CD14-positive monocyte (primary cell): ENCODE measurements at regions not wholly inside any gene's neighbourhood (a gene's known extent, or its start where the extent isn't known, plus 50 kb on each side); places are given as distances from the start of the nearest gene placed in this dataset.
A peak's percentile ranks its signal among the peaks of the same experiment; 100 is the strongest.

ENCODE experiments used
- DNase-seq, 3 donors: peaks; one replicate each; pipeline ENCODE4 v3.0.0-alpha.2; 2011 to 2022
- H2AFZ ChIP-seq: 2 replicates; pipeline ENCODE4 v1.6.0; 2012; ENCODE audit warnings: mild to moderate bottlenecking, low read depth, low read length, inconsistent platforms; ENCODE audit not compliant: insufficient read depth, poor library complexity, severe bottlenecking
- H3K27ac ChIP-seq, 2 donors: 1 replicate in 1 of 2; 2 replicates in 1 of 2; pipeline ENCODE4 v1.5.1; 2012 to 2013; ENCODE audit warnings: low read length in 2 of 2, control low read depth in 1 of 2, inconsistent platforms in 1 of 2, low read depth in 1 of 2, mild to moderate bottlenecking in 1 of 2
- H3K27me3 ChIP-seq, 2 donors: one replicate each; pipeline versions ENCODE4 v1.6.0 to v1.6.1; 2011 to 2013; ENCODE audit warnings: low read length in 2 of 2; ENCODE audit not compliant: control insufficient read depth in 2 of 2, insufficient read depth in 2 of 2
- H3K36me3 ChIP-seq, 2 donors: replicated peaks in 1 of 2; 1 replicate in 1 of 2; 2 replicates in 1 of 2; pipeline versions ENCODE4 v1.5.1 to v1.6.1; 2012 to 2013; ENCODE audit warnings: low read length in 2 of 2, control low read depth in 1 of 2, inconsistent platforms in 1 of 2, mild to moderate bottlenecking in 1 of 2; ENCODE audit not compliant: insufficient read depth in 2 of 2, control insufficient read depth in 1 of 2
- H3K4me1 ChIP-seq, 2 donors: 1 replicate in 1 of 2; 2 replicates in 1 of 2; pipeline versions ENCODE4 v1.5.1 to v1.6.1; 2012 to 2013; ENCODE audit warnings: low read length in 2 of 2, control low read depth in 1 of 2, inconsistent platforms in 1 of 2, mild to moderate bottlenecking in 1 of 2, moderate library complexity in 1 of 2; ENCODE audit not compliant: insufficient read depth in 2 of 2, control insufficient read depth in 1 of 2
- H3K4me2 ChIP-seq: replicated peaks from 2 replicates; pipeline ENCODE3; 2012; ENCODE audit warnings: low read length, moderate library complexity, mild to moderate bottlenecking; ENCODE audit not compliant: poor library complexity, severe bottlenecking; ENCODE audit errors: extremely low read depth
- H3K4me3 ChIP-seq, 3 experiments: fragments of 200-600 bp in 1 of 3; sonication (generic) in 1 of 3; replicated peaks in 1 of 3; 1 replicate in 2 of 3; 2 replicates in 1 of 3; pipeline ENCODE4 v1.5.1; 2011 to 2013; ENCODE audit warnings: low read length in 3 of 3, mild to moderate bottlenecking in 3 of 3, control low read depth in 2 of 3, low read depth in 2 of 3, inconsistent platforms in 1 of 3, moderate library complexity in 1 of 3
- H3K79me2 ChIP-seq: 2 replicates; pipeline ENCODE4 v1.6.0; 2012; ENCODE audit warnings: mild to moderate bottlenecking, control low read depth, inconsistent platforms, low read length, moderate library complexity; ENCODE audit not compliant: insufficient read depth
- H3K9ac ChIP-seq: 2 replicates; pipeline ENCODE4 v1.6.0; 2017; ENCODE audit warnings: low read length, mild to moderate bottlenecking; ENCODE audit not compliant: insufficient read depth, poor library complexity, severe bottlenecking
- H3K9me3 ChIP-seq, 2 donors: replicated peaks in 1 of 2; 1 replicate in 1 of 2; 2 replicates in 1 of 2; pipeline versions ENCODE4 v1.5.1 to v1.6.1; 2012 to 2013; ENCODE audit warnings: low read length in 2 of 2, control low read depth in 1 of 2; ENCODE audit not compliant: control insufficient read depth in 1 of 2, insufficient read depth in 1 of 2
- H4K20me1 ChIP-seq: 2 replicates; pipeline ENCODE4 v1.6.0; 2012; ENCODE audit warnings: mild to moderate bottlenecking, low read length, control low read depth, moderate library complexity; ENCODE audit not compliant: insufficient read depth
- H3K27ac Mint-ChIP-seq, 7 donors: one replicate each; pipeline ENCODE4 v1.8.0; 2020; ENCODE audit warnings: mild to moderate bottlenecking in 7 of 7, mixed read lengths in 7 of 7, moderate library complexity in 6 of 7, inconsistent platforms in 2 of 7
- H3K27me3 Mint-ChIP-seq, 3 donors: one replicate each; pipeline ENCODE4 v1.8.0; 2021 to 2022; ENCODE audit warnings: low read depth in 3 of 3, mild to moderate bottlenecking in 3 of 3, mixed read lengths in 3 of 3, moderate library complexity in 3 of 3, inconsistent platforms in 1 of 3
- H3K36me3 Mint-ChIP-seq, 2 donors: one replicate each; pipeline ENCODE4 v1.8.0; 2020; ENCODE audit warnings: mixed read lengths in 2 of 2, inconsistent platforms in 1 of 2, mild to moderate bottlenecking in 1 of 2
- H3K4me1 Mint-ChIP-seq: one replicate; pipeline ENCODE4 v1.8.0; 2020; ENCODE audit warnings: mild to moderate bottlenecking, mixed read lengths
- H3K4me3 Mint-ChIP-seq, 2 donors: one replicate each; pipeline ENCODE4 v1.8.0; 2020; ENCODE audit warnings: mild to moderate bottlenecking in 2 of 2, mixed read lengths in 2 of 2, moderate library complexity in 1 of 2
- H3K9me3 Mint-ChIP-seq, 7 donors: one replicate each; pipeline ENCODE4 v1.8.0; 2020 to 2022; ENCODE audit warnings: mixed read lengths in 7 of 7, mild to moderate bottlenecking in 6 of 7, moderate library complexity in 6 of 7, inconsistent platforms in 2 of 7
- WGBS: methylation state at CpG from one replicate; pipeline ENCODE4 v1.1.5; 2013; ENCODE audit warnings: missing lambda C conversion rate; ENCODE audit not compliant: insufficient coverage; 5-methylcytosine and 5-hydroxymethylcytosine counted together
- intact Hi-C, 2 donors: fragments of 100-400 bp; cut with micrococcal nuclease; formaldehyde crosslinking; loops; one replicate each; pipeline versions ENCODE4 v1.15.0 to v1.15.1; 2023
- TF ChIP-seq, protein P1 (sequence below): fragments of 200-600 bp; IDR thresholded peaks from one replicate; pipeline ENCODE4 v1.8.0; 2022; ENCODE audit warnings: antibody characterized with exemption, mild to moderate bottlenecking

DNA sequence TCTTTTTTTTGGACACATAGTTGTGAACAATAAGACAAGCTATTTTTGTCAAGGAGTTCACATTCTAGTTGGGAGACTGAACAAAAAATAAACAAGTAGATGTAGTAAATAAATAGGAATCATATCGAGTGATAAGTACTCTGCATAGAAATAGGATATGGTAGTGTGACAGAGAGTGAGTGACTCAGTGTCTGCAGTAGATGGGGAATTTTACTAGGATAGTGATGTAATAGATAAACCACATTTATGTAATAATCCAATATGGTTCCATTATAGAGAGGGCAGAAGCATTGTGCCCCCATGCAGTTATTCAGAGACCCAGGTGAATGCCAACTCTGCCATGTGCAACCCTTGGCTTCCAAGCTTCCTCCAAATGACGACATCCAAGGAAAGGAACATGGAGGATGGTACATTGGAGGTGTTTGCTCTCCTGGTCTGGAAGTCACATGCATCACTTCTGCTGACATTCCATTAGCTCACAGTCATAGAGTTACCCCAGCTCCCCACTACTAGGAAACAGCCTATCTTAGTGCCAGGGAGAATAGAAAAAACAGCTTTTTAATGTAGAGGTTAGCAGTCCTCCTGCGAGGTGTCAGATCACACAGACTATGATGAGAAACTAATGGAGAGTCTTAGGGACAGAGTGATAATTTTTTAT is 595.4 kb downstream of the NYAP2 start:
- Histone ChIP-seq H3K4me3 (no peak overlapping the region), H4K20me1 (no peaks in the 10 kb centered on the region), H3K79me2 (no peaks in the 10 kb centered on the region), H2AFZ (no peak overlapping the region), H3K4me1 (peaks cover 4 to 11% of the 10 kb centered on the region in 2 donors), H3K4me2 (no peak overlapping the region), H3K9me3 (no peaks in the 10 kb centered on the region), H3K27ac (no peak overlapping the region), H3K36me3 (no peaks in the 10 kb centered on the region), H3K27me3 (no peaks in the 10 kb centered on the region), H3K9ac (no peak overlapping the region)
- Mint-ChIP-seq H3K9me3 (peaks cover 0 to 10% (median 1%) of the 10 kb centered on the region in 7 donors), H3K27ac (peak overlapping the region in 1 of 7 donors; percentile 51), H3K36me3 (no peaks in the 10 kb centered on the region), H3K4me3 (no peak overlapping the region), H3K27me3 (peaks cover 0 to 8% (median 0%) of the 10 kb centered on the region in 3 donors), H3K4me1 (peaks cover 2% of the 10 kb centered on the region)
- DNase-seq: peak; percentile 21 to 67 (median 53)
- intact Hi-C loops: no loop called here
- WGBS: 67% methylated on average over 1 of the region's 3 CpGs
- TF ChIP-seq, protein P1, sequence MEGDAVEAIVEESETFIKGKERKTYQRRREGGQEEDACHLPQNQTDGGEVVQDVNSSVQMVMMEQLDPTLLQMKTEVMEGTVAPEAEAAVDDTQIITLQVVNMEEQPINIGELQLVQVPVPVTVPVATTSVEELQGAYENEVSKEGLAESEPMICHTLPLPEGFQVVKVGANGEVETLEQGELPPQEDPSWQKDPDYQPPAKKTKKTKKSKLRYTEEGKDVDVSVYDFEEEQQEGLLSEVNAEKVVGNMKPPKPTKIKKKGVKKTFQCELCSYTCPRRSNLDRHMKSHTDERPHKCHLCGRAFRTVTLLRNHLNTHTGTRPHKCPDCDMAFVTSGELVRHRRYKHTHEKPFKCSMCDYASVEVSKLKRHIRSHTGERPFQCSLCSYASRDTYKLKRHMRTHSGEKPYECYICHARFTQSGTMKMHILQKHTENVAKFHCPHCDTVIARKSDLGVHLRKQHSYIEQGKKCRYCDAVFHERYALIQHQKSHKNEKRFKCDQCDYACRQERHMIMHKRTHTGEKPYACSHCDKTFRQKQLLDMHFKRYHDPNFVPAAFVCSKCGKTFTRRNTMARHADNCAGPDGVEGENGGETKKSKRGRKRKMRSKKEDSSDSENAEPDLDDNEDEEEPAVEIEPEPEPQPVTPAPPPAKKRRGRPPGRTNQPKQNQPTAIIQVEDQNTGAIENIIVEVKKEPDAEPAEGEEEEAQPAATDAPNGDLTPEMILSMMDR: no peak

DNA sequence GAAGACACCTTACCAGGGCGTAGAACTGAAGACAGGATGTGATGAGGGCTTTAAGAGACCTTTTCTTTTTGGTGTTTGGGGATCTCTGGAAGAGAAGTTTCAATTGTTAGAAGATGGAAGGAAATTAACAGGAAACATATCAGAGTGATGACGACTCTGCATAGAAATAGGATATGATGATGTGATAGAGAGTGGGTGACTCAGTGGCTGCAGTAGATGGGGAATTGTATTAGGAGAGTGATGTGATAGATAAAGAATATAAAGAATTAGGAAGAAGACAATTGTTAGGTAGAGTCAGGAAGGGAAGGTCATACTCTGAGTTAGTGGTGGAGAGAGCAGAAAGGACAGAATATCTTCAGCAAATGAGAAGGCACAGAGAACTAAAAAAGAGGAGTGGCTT is 593.9 kb downstream of the NYAP2 start:
- TF ChIP-seq, protein P1: no peak
- peaks cover 1 to 13% (median 4%) of the 10 kb centered on the region in 7 donors for H3K9me3 Mint-ChIP-seq
- H2AFZ ChIP-seq: peak overlapping the region; percentile 8
- no peaks in the 10 kb centered on the region for H3K9me3 ChIP-seq
- H3K79me2 ChIP-seq: no peaks in the 10 kb centered on the region
- peaks cover 2% of the 10 kb centered on the region for H3K4me1 Mint-ChIP-seq
- H3K36me3 ChIP-seq: no peaks in the 10 kb centered on the region
- H3K4me3 Mint-ChIP-seq: no peak overlapping the region
- H3K4me2 ChIP-seq: no peak overlapping the region
- no peak overlapping the region for H3K4me3 ChIP-seq
- no peaks in the 10 kb centered on the region for H4K20me1 ChIP-seq
- H3K36me3 Mint-ChIP-seq: no peaks in the 10 kb centered on the region
- peaks cover 4 to 11% of the 10 kb centered on the region in 2 donors for H3K4me1 ChIP-seq
- WGBS: 75% methylated on average over 2 of the region's 2 CpGs
- H3K27ac ChIP-seq: no peak overlapping the region
- peak in 1 of 3 donors; percentile 45 for DNase-seq
- H3K27me3 Mint-ChIP-seq: peaks cover 0 to 8% (median 0%) of the 10 kb centered on the region in 3 donors
- intact Hi-C loops: no loop called here
- H3K27ac Mint-ChIP-seq: peak overlapping the region in 2 of 7 donors; percentile 6 to 17
- H3K27me3 ChIP-seq: no peaks in the 10 kb centered on the region
- no peak overlapping the region for H3K9ac ChIP-seq
